Thymus (tissue), 11 donors: ENCODE measurements at regions not wholly inside any gene's neighbourhood (a gene's known extent, or its start where the extent isn't known, plus 50 kb on each side); places are given as distances from the start of the nearest gene placed in this dataset.

Experiments used
- DNase-seq, 9 donors: peaks; one replicate each; pipeline ENCODE4 v3.0.0-alpha.2; 2013; ENCODE audit warnings: low spot score in 9 of 9, low read depth in 6 of 9, missing footprints in 1 of 9
- H3K27ac ChIP-seq, 2 donors: one replicate each; pipeline ENCODE4 v1.5.1; 2013; ENCODE audit warnings: control low read depth in 1 of 2, low read depth in 1 of 2, low read length in 1 of 2, mild to moderate bottlenecking in 1 of 2, moderate library complexity in 1 of 2
- H3K27me3 ChIP-seq, 2 donors: one replicate each; pipeline ENCODE4 v1.5.1; 2013; ENCODE audit warnings: low read length in 1 of 2; ENCODE audit not compliant: control insufficient read depth in 2 of 2, insufficient read depth in 1 of 2
- H3K36me3 ChIP-seq, 2 donors: one replicate each; pipeline ENCODE4 v1.5.1; 2013; ENCODE audit warnings: low read length in 1 of 2, mild to moderate bottlenecking in 1 of 2, moderate library complexity in 1 of 2; ENCODE audit not compliant: control insufficient read depth in 2 of 2, insufficient read depth in 2 of 2
- H3K4me1 ChIP-seq, 2 donors: one replicate each; pipeline ENCODE4 v1.5.1; 2013; ENCODE audit warnings: low read length in 2 of 2; ENCODE audit not compliant: control insufficient read depth in 2 of 2, insufficient read depth in 2 of 2
- H3K4me3 ChIP-seq, 2 donors: one replicate each; pipeline ENCODE4 v1.5.1; 2013; ENCODE audit warnings: low read length in 2 of 2, control low read depth in 1 of 2, mild to moderate bottlenecking in 1 of 2
- H3K9me3 ChIP-seq, 2 donors: one replicate each; pipeline ENCODE4 v1.5.1; 2013; ENCODE audit warnings: low read length in 1 of 2, mild to moderate bottlenecking in 1 of 2; ENCODE audit not compliant: control insufficient read depth in 2 of 2, insufficient read depth in 1 of 2
- WGBS: extraction: QIAGEN DNeasy Blood & Tissue Kit; methylation state at CpG from one replicate; pipeline ENCODE4 v1.1.7; 2013; 5-methylcytosine and 5-hydroxymethylcytosine counted together
- donor health status: healthy.

- Histone ChIP-seq H3K9me3 (peaks cover 0 to 3% of the 10 kb centered on the region in 2 donors), H3K4me3 (no peak overlapping the region), H3K4me1 (no peaks in the 10 kb centered on the region), H3K36me3 (no peaks in the 10 kb centered on the region), H3K27ac (no peak overlapping the region), H3K27me3 (no peaks in the 10 kb centered on the region)
- DNase-seq, result no peak
- WGBS, result 92% methylated on average over 5 of the region's 5 CpGs
These were observed 179.5 kb upstream of the SOX4 start for GRCh38 chr6:21414065-21414464.

GRCh38 chr6:21420146-21420878 lies 173.2 kb upstream of the SOX4 start:
- Histone ChIP-seq H3K27ac (no peak overlapping the region), H3K4me1 (no peaks in the 10 kb centered on the region), H3K27me3 (no peaks in the 10 kb centered on the region), H3K4me3 (no peak overlapping the region), H3K36me3 (no peaks in the 10 kb centered on the region), H3K9me3 (no peaks in the 10 kb centered on the region)
- WGBS, result 96% methylated on average over 3 of the region's 3 CpGs
- no peak for DNase-seq

GRCh38 chr6:21420926-21421325 lies 172.6 kb upstream of the SOX4 start:
- no peak for DNase-seq
- no peak overlapping the region for H3K27ac ChIP-seq
- H3K27me3 ChIP-seq, result no peaks in the 10 kb centered on the region
- no peak overlapping the region for H3K4me3 ChIP-seq
- 95% methylated on average over 6 of the region's 6 CpGs for WGBS
- H3K9me3 ChIP-seq, result no peaks in the 10 kb centered on the region
- H3K36me3 ChIP-seq, result no peaks in the 10 kb centered on the region
- no peaks in the 10 kb centered on the region for H3K4me1 ChIP-seq

GRCh38 chr6:21423106-21423854 lies 170.3 kb upstream of the SOX4 start:
- no peak for DNase-seq
- no peaks in the 10 kb centered on the region for H3K36me3 ChIP-seq
- 96% methylated on average over 21 of the region's 21 CpGs for WGBS

GRCh38 chr6:21426841-21427490 lies 166.6 kb upstream of the SOX4 start:
- no peaks in the 10 kb centered on the region for H3K27me3 ChIP-seq
- 96% methylated on average over 8 of the region's 8 CpGs for WGBS
- no peaks in the 10 kb centered on the region for H3K4me1 ChIP-seq
- no peaks in the 10 kb centered on the region for H3K9me3 ChIP-seq
- no peaks in the 10 kb centered on the region for H3K36me3 ChIP-seq
- DNase-seq, result no peak
- H3K4me3 ChIP-seq, result no peak overlapping the region
- H3K27ac ChIP-seq, result no peak overlapping the region

More at GRCh38 chr6:21423106-21423854, 170.3 kb upstream of the SOX4 start:
- no peaks in the 10 kb centered on the region for H3K4me1 ChIP-seq
- no peaks in the 10 kb centered on the region for H3K9me3 ChIP-seq
- H3K27me3 ChIP-seq, result no peaks in the 10 kb centered on the region
- H3K4me3 ChIP-seq, result no peak overlapping the region
- no peak overlapping the region for H3K27ac ChIP-seq

- Histone ChIP-seq H3K4me1 (no peaks in the 10 kb centered on the region), H3K36me3 (no peaks in the 10 kb centered on the region), H3K27me3 (no peaks in the 10 kb centered on the region), H3K4me3 (no peak overlapping the region), H3K27ac (no peak overlapping the region), H3K9me3 (no peaks in the 10 kb centered on the region)
- no peak for DNase-seq
- WGBS, result 89% methylated on average over 2 of the region's 2 CpGs
These were observed 164.3 kb upstream of the SOX4 start for GRCh38 chr6:21429291-21429690.

GRCh38 chr6:21431526-21431925 lies 162.0 kb upstream of the SOX4 start:
- no peaks in the 10 kb centered on the region for H3K27me3 ChIP-seq
- no peak overlapping the region for H3K4me3 ChIP-seq
- DNase-seq, result no peak
- no peaks in the 10 kb centered on the region for H3K36me3 ChIP-seq
- H3K9me3 ChIP-seq, result no peaks in the 10 kb centered on the region
- WGBS, result 95% methylated on average over 4 of the region's 4 CpGs
- H3K27ac ChIP-seq, result no peak overlapping the region
- H3K4me1 ChIP-seq, result no peaks in the 10 kb centered on the region

GRCh38 chr6:21436625-21437024 lies 156.9 kb upstream of the SOX4 start:
- Histone ChIP-seq H3K9me3 (no peaks in the 10 kb centered on the region), H3K4me1 (peaks cover 3 to 6% of the 10 kb centered on the region in 2 donors), H3K4me3 (no peak overlapping the region), H3K36me3 (no peaks in the 10 kb centered on the region), H3K27ac (no peak overlapping the region), H3K27me3 (no peaks in the 10 kb centered on the region)
- WGBS, result 94% methylated on average over 1 of the region's 1 CpG
- DNase-seq, result no peak

- Histone ChIP-seq H3K4me3 (no peak overlapping the region), H3K36me3 (no peaks in the 10 kb centered on the region), H3K27ac (no peak overlapping the region), H3K9me3 (no peaks in the 10 kb centered on the region), H3K27me3 (no peaks in the 10 kb centered on the region), H3K4me1 (peaks cover 3 to 6% of the 10 kb centered on the region in 2 donors)
- no peak for DNase-seq
- WGBS, result 97% methylated on average over 2 of the region's 2 CpGs
These were observed 156.0 kb upstream of the SOX4 start for GRCh38 chr6:21437581-21437980.
